ENCODE measurements at regions not wholly inside any gene's neighbourhood (a gene's known extent, or its start where the extent isn't known, plus 50 kb on each side); places are given as distances from the start of the nearest gene placed in this dataset.

DNA sequence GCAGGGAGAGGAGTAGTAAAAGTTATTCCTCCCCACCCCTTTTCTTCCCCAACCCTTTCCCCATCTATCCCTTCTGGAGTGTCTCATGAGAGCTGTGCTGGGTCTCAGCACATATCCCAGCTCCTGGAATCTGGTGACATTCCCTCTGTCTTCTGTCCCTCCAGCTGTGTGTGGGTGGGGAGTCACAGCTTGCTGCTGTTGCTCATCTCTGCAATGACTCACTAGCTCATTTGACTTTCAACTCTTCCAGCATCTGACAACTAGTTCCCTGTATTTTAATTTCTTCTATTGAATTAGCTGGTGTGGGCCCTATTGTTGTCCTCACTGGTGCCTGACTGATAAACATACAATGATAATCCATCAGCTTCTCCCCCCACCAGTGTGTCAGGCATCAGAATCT, 198.9 kb upstream of the AUTS2 start:
- in situ Hi-C loops (cut with MboI; ENCODE audit: low sequenced_read_pairs), result no loop called here
- Histone ChIP-seq H3K18ac (ENCODE audit: low read depth, low read length) (no peak overlapping the region), H2BK20ac (ENCODE audit: low read depth, low read length) (no peak overlapping the region), H2AK9ac (replicated peaks; ENCODE audit: low read depth, low read length, poor library complexity) (no peak overlapping the region), H3K36me3 (ENCODE audit: control insufficient read depth, insufficient read depth, low read length) (no peaks in the 10 kb centered on the region), H2AFZ (replicated peaks; ENCODE audit: low read length, poor library complexity) (no peak overlapping the region), H4K5ac (ENCODE audit: low read depth, low read length) (no peak overlapping the region), H3K23ac (ENCODE audit: low read depth, low read length) (no peak overlapping the region), H3K27ac (ENCODE audit: insufficient read depth, low read length) (no peak overlapping the region), H4K8ac (ENCODE audit: low read depth in 2 of 2, low read length in 2 of 2) (no peak overlapping the region), H2BK120ac (ENCODE audit: low read depth, low read length) (no peak overlapping the region), H3K9me1 (ENCODE audit: insufficient read depth, low read length) (no peaks in the 10 kb centered on the region), H2BK5ac (ENCODE audit: low read depth, low read length, poor library complexity, severe bottlenecking) (no peak overlapping the region), H3K79me1 (ENCODE audit: low read depth in 1 of 2, low read length in 2 of 2) (no peaks in the 10 kb centered on the region), H3K4me1 (ENCODE audit: control insufficient read depth, insufficient read depth, low read length) (no peaks in the 10 kb centered on the region), H3K27me3 (ENCODE audit: control insufficient read depth, insufficient read depth, low read length) (no peaks in the 10 kb centered on the region), H3K4ac (ENCODE audit: low read depth, low read length) (no peak overlapping the region), H3K4me3 (ENCODE audit: insufficient read depth, low read depth, low read length) (no peak overlapping the region), H4K91ac (ENCODE audit: insufficient read depth, low read depth, low read length) (no peak overlapping the region), H4K20me1 (ENCODE audit: insufficient read depth, low read length) (no peaks in the 10 kb centered on the region), H2AK5ac (ENCODE audit: low read depth, low read length) (no peak overlapping the region), H3K14ac (replicated peaks; ENCODE audit: low read depth, low read length) (no peak overlapping the region), H3K56ac (ENCODE audit: extremely low read depth, insufficient read depth, low read length) (no peak overlapping the region), H3K4me2 (ENCODE audit: low read depth, low read length) (no peak overlapping the region), H3K9me3 (ENCODE audit: control insufficient read depth, insufficient read depth, low read length) (peaks cover 9% of the 10 kb centered on the region), H3K9ac (ENCODE audit: low read depth, low read length) (no peak overlapping the region), H2BK15ac (ENCODE audit: low read depth, low read length) (no peak overlapping the region)
- ATAC-seq (ENCODE audit: low read depth), result no peak
- intact Hi-C loops (cut with micrococcal nuclease), result no loop called here
- POLR2A ChIA-PET (ENCODE audit: unreplicated experiment), result no interaction called here
- BruUV-seq (replicated peaks), result no TSS peak
- no peak for DNase-seq
- CTCF ChIA-PET, result no interaction called here
- TF ChIP-seq, protein P1, sequence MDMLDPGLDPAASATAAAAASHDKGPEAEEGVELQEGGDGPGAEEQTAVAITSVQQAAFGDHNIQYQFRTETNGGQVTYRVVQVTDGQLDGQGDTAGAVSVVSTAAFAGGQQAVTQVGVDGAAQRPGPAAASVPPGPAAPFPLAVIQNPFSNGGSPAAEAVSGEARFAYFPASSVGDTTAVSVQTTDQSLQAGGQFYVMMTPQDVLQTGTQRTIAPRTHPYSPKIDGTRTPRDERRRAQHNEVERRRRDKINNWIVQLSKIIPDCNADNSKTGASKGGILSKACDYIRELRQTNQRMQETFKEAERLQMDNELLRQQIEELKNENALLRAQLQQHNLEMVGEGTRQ (IDR thresholded peaks at IDR 0.05; ENCODE audit: low read depth, low read length), result no peak
- no peak for TF ChIP-seq POLR2A (IDR thresholded peaks at IDR 0.05; ENCODE audit: low read depth, low read length)
- TF ChIP-seq ELK1 (IDR thresholded peaks at IDR 0.05; ENCODE audit: borderline replicate concordance, low read depth, low read length), result no peak
- TF ChIP-seq CHD1 (IDR thresholded peaks at IDR 0.05; ENCODE audit: low read depth, low read length), result no peak
- no peak for TF ChIP-seq MAZ (IDR thresholded peaks at IDR 0.05; ENCODE audit: borderline replicate concordance, low read depth, low read length)
- TF ChIP-seq CTCF (conservative IDR thresholded peaks at IDR 0.05; ENCODE audit: low read depth, low read length), result no peak
- TF ChIP-seq CEBPB (IDR thresholded peaks at IDR 0.05; ENCODE audit: low read depth, low read length), result no peak
- TF ChIP-seq MXI1 (IDR thresholded peaks at IDR 0.05; ENCODE audit: borderline replicate concordance, low read depth, low read length), result no peak
- TF ChIP-seq RAD21 (IDR thresholded peaks at IDR 0.05; ENCODE audit: low read length), result no peak
- no peak for TF ChIP-seq BHLHE40 (IDR thresholded peaks at IDR 0.05; ENCODE audit: low read depth, low read length)
- no peak for TF ChIP-seq MAFK (IDR thresholded peaks at IDR 0.05; ENCODE audit: low read depth, low read length)
- no peak for TF ChIP-seq FOS (IDR thresholded peaks at IDR 0.05; ENCODE audit: low read depth, low read length)
- dilution Hi-C loops (cut with HindIII; ENCODE audit: low sequenced_read_pairs, unreplicated experiment), result no loop called here

Data from IMR-90 (cell line).